NCI-H1105 (cell line): ENCODE measurements at regions not wholly inside any gene's neighbourhood (a gene's known extent, or its start where the extent isn't known, plus 50 kb on each side); places are given as distances from the start of the nearest gene placed in this dataset.

Experiments used
- DNase-seq: peaks from one replicate; lab custom pipeline; 2025; lab: John Stamatoyannopoulos, UW

DNA sequence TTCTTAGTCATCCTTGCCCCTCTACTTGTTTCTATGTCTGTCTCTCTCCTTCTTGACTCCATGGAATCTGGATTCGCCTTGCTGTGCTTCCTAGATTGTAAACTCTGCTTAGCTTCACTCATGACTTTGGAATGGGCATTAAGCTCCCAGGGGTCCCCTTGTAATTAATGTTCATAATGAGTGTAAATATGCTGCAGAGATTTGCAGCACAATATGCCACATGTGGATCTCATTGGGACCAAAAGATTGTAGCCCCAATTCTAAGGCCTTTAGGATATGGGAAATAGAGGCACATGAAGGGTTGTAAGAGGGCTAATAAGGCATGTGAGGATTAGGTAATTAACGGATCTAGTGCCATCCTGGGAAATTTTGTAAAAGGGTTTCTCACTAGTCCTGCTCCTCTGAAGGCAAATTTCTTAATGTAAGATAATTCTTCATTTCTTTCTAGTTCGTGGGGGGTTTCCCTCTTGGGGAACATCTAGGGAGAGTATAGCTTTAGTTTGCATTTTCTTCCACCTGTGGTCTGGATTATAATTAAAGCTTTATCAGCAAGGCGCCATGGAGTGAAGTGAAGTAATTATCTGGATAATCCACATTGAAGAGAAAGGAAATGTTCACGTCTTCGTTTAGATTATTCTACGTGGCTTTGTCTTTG lies 659.2 kb upstream of the PLXNA2 start:
- no peak for DNase-seq

DNA sequence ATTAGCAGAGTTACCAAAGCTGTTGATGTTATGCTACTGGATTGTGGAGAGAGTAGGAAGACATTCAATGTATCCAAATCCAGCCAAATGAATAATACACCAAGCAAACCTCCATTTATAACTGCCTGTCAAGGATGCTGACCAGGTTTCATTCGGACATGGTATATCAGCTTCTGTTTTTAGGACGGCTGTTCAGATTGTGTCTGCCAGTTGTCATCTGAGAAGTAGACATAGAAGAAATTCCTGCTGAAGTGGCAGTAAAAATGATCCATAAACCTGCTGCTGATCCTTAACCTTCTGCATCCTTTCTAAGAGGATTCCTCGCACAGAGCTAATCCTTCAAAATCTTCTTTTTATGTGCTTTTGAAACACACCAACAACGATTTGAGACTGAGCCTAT lies 663.6 kb upstream of the PLXNA2 start:
- DNase-seq = no peak

DNA sequence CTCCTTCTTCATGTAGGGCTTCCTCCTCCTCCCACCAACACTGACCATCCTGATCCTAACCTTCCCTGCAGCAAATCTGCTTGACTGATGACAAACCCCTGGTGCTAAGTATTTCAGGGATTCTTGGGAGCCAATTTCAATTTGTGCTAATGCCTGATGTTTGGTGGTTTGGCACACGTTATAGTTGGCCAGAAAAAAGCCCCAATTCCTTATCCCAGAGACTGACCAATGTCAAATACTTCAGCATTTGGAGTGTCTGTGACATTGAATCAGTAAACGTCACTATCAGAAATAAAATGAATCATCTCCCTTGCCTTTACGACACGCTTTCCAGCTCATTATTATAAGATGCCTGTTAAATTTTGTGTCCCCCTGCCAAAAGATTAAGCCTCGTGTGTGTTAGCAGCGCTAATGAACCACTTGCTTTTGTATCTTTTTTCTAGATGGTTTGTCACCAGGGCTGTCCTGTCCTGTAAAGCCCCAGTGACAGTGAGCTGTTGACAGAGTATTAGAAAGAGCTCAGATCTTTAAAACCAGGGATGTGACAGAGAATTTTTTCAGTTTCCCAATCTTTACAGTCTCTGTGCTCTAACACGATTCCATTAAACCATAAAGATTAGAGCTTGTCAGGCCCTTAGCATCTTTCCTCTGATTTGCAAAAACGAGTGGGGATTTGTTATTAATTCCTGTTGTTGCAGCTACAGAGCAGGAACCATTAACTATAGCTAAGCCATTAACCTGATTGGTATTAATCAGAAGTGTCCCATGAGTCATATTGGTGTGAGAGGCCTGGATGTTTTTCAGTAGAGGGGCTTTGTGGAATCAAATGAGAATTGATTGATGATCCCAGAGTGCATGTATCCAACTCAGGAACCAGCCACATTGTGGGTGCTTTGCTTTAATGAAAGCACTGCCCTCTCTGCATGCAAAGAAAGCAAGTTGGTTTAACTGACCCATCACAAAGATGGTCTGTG lies 665.1 kb upstream of the PLXNA2 start:
- DNase-seq = no peak

DNA sequence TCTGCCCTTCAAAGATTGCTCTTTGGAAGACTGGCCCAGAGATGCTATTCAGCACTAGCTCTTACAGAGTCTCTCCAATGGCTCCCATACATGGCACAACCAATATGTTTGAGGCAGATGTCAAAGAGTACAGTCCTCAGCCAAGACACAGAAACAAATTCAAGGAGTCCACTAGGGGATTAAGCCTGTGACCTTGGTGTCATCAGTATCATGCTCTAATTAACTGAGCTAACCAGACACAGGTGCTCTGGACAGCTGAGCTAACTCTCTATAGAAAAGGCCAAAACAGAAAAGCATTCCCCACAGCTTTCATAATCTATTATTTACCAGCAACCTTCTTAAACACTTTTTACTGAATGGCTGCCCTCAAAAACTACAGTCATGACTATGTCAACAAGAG lies 666.0 kb upstream of the PLXNA2 start:
- DNase-seq = no peak

DNA sequence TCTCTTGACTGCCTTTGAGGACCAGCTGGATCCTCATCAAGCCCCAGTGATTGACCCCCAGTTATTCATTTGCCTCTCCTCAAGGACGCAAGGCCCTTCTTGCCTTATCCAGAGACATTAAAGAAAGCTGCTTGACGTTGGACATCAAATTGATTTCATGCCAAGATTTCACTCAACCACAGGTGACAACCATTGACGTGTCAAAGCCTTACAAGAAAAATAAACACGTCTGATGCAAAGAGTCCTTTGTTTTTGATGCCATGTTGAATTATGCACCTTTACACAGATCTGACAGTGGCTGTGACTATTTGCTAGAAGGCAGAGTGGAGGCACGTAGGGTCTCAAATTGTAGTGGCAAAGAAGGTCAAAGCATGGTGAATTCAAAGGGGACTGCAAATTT lies 666.2 kb upstream of the CAMK1G start:
- DNase-seq = no peak

DNA sequence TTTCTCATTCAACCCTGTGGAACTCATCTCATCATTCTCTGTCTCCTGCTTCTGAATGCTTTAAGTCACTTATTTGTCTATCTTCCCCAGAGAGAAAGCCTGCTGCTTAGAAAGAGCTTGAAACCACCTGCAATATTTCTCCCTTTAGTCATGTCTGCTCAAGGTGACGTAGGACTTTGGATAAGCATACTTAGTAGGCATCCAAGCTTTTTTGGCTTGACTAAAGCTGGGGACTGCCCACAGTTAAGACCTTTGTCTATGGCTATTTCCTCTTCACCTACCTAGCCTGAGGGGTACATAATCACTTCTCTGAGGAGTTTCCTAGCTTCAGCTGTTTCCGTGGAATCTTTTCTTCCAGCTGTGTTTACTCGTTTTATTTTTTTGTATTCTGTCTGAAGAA lies 665.8 kb upstream of the CAMK1G start:
- no peak for DNase-seq

DNA sequence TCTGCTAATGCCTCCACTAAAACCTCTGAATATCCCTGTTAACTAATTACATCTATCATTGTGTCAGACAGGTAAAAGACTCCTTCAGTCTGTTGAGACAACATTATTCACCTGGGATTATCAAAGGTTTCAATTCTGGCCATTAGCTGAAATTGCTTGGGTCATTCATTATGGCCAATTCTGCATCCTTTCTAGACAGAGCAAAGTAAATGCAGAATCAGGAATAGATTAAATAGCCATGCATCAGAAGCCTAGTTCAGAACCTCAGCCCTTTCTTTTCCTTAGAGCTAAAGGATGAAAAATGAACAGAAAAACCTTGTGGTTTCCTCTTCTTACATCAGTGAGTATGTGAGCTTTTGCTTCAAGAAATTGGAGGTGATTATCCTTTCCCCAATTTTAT lies 665.4 kb upstream of the CAMK1G start:
- DNase-seq = no peak

DNA sequence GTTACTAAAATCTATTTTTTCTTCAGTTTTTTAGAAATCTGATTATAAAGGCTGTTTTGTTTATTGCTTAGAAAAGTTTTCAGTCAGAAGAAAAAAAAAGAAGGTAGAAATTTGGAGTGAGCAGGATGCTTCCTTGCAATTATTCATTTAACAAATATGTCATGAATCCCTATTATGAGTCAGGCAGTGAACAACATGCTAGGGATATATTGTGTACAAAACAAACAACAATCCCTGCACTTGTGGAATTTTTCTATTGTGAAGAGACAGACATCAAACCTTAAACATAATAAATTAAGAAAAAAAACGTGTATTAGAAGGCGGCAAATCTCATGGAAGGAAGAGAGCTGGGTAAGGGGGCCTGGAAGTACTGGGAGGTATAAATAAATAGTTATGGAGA lies 664.1 kb upstream of the CAMK1G start:
- DNase-seq = no peak

DNA sequence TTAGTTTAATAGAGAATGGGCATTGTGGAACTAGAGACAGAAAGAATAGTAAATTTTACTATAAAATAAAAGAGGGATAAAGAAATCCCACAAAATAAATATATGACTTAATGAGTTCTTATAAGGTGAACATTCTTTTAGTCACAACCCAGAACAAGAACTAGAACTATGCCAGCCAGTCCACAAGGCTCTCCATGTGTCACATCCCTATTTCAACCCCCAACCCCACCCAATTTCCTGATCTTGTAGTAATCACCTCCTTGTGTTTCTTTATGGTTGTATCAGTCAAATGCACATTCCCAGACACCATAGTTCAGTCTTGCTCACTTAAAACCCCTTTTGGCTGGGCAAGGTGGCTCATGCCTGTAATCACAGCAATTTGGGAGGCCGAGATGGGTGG lies 662.3 kb upstream of the CAMK1G start:
- no peak for DNase-seq

DNA sequence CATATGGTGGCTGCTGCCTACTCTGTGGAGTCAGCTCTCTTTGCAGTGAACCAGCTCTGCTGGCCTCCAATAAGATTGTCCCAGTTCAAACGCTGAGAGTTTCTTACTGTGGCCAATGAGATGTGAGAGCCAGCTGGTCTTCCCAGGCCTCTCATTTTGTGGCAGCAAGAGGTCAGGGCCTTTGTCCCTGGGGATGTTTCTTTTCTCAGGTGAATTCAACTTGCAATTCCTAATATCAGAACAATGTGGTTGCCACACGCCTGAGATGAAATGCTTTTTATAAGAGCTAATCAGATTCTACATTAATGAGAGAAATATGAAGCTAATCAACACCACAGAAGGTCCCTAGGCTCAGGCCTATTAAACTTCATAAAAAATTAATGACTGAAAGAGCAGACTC lies 660.1 kb upstream of the CAMK1G start:
- DNase-seq = no peak

DNA sequence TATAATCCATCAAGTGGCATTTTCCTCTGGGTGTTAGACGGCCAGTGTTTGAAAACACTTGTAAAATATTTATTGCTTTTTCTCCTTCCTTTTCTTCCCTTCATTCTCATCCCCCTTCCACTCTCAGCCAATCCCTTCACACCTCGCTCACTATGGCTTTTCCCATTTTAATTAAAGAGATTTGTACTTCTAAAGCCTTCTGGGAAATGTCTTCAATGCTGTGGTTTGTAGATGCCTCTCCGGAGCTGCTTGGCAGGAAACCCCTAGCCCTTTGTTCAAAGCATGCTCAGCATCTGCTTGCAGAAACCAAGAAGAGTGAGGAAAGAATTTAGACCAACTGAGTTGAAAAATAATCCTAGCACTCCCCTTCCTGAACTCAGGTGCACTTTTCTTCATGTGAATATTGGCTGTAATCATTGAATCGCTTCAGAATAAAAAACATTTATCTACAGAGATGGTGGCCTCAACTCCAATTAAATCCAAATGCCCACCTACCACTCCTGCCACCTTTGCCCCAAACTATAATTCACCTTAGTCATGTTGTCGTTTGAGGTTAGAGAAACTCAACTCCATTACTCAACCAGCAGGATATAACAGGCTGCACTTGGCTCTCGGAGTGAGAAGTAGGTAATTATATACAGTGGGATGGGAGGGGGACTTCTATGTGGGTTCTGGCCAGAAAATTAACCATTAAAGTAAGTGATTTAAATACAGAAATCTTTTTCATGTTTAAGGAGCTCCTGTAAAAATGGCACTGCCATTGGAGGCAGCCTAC lies 659.4 kb upstream of the CAMK1G start:
- no peak for DNase-seq

DNA sequence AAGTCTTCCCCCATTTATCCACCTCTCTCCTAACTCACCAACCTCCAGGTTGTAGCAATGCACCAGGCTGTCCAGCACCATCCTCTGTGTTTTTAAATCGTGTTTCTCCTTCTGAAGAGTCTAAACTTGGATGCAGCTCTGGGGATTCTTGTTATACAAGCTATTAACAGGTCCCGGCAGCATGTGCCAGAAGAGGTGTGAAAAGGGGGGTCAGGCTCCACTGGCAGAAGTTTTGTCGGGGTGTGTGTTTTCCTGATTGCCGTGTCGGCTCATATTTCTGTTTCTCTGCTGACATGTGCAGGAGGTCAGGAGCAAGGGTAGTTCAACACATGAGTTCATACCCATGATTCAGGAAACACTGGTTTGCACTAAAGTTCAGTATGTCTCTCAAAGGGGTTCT lies 658.6 kb upstream of the CAMK1G start:
- no peak for DNase-seq

DNA sequence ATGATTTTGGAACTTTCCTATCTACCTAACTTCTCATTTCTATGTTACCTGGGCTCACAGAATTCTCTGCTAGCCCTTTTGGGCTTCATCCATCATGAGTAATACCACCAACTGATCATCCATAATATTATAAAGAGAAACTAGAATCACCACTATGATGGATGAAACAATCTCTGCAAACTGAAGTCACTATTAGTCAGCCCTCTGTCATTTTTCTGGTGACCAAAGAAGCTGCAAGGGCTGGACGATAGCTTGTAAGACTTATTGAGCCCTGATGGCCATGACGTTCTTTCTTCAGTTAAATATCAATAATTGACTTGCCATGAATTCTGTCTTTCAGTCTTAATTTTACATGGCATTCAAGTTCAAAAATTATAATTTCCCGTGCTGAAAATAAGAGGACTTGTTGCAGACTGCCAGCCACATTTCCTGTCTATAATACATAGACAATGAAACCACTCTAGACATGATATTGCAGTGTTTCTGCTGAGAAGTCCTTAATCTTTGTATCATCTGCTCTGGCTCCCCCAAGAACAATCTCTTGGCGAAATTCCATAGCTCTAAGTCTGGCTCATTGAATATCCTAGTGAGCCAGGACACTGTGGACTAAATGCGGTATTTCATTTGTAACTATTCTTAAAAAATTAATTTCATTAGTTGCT lies 655.0 kb upstream of the CAMK1G start:
- no peak for DNase-seq

DNA sequence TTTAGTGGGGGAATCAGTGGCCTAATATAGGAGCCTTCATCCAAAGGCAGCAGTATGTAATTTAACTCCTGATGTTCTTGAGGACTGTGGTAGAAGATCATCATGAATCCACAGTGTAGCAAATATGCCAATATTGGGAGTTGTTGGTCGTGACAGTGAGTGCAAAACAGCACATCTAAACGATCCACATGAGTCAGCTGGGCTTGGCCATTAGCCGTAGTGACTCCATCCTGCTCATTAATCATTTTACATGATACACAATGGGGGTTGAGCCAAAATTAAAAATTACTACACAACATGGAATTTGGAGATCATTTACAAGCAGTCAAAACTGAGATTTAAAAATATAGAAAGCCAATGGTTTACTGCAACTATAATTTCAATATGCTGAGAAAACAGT lies 653.9 kb upstream of the CAMK1G start:
- no peak for DNase-seq

DNA sequence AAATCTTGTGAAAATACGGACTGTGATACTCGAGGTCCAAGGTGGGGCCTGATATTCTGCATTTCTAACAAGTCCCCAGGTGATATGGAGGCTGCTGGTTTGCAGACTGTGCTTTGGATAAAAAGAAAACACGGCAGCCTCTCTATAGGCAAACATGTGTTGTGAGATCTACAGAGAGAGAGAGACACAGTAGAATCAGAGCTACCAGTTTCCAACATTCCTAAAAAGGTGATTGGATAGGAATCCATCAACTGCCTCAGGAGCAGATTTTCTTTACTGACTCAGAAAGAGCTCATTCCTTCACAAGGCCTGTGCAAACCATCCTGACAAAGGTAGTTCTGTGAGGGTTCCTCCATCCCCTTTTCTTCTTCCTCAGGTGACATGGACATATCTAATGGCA lies 651.6 kb upstream of the CAMK1G start:
- DNase-seq = no peak

DNA sequence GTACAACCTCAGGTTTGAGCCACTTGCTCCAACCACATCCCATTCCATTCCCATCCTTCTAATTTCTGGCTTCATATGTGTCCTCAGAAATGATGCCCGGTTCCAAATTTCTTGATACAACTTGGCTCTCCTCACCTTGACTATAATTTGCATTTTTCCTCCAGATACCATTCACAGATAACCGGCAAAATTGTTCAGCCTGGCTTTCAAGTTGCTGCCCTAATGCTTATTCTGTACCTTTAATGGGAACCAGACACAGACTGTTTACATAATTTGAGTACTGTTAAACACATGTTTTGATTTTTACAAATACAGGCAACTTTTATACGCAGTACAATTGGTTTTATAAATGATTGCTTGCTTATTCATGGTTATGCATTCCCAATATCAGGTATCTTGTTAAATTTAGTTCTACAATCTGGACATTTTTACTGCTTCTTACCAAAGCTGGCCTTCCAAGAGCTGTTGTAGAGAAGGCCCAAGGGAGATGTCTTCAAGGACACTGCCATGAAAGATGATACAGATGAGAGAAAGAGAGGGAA lies 649.5 kb upstream of the CAMK1G start:
- no peak for DNase-seq

DNA sequence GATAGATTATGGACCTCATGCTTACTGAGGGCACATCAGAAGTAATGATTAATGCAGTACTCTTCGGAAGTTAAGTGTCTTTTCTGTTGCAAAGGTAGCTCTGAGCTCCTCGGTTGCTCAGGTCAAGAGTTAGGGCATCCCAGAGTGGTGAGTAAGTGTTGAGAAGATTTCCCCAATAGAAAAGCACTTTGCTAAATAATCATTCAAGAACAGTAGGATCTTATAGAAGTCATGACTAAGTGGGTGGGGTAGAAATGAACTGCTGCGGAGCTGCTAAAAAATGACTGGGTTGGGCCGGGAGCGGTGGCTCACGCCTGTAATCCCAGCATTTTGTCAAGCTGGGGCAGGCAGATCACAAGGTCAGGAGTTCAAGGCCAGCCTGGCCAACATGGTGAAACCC lies 648.6 kb upstream of the CAMK1G start:
- DNase-seq = no peak

DNA sequence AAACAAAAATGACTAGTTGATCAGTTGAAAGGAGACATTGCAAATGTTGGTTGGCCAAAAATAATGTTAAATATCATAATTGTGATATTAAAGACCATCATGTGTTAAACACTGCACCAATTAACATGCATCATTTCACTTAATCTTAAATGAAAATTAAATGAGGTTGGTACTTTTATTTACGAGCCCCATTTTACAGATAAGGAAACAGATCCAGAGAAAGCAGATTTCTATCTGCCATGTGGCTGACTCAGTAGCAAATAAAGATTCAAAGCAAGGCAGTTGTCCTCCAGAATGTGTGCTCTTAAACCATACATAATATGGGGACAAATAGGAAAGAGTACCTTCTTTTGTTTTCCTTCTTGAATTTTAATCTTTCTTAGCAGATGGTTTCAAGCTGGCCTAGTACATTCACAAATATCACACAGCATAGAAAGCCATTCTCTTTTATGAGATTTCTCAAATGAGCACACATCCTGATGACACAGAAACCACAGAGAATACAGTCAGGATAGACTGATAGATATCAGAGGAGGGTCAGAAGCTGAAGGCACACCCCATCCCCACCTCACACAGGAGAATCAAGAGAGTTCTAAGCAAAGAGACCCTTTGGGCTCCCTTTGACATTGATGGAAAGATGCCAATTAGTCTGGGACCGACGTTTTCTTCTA lies 647.9 kb upstream of the CAMK1G start:
- DNase-seq = no peak

DNA sequence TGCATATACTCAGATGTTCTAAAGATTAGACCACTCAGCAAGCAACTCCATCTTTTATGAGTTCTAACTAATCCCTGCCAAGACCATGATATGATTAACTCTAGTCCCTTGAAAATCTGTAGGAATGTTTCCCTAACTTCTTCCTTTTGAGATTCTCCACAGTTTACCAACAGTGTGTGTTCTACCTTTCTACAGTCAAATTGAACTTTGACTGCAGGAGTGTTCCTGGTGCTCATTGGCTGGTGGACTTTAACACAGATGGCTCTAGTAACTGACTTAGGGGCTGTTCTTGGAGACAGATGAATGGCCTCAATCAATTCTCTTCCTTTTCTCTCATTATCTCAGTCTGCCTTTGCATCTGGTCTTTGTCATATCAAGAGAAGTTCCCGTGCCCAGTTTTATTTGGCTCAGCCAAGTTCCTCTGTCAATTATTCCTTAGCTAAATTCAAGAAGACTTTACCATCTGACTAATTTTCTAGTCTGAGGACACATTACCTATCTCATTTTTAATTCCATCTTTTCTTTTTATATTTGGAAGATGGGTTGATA lies 643.9 kb upstream of the CAMK1G start:
- DNase-seq = no peak

DNA sequence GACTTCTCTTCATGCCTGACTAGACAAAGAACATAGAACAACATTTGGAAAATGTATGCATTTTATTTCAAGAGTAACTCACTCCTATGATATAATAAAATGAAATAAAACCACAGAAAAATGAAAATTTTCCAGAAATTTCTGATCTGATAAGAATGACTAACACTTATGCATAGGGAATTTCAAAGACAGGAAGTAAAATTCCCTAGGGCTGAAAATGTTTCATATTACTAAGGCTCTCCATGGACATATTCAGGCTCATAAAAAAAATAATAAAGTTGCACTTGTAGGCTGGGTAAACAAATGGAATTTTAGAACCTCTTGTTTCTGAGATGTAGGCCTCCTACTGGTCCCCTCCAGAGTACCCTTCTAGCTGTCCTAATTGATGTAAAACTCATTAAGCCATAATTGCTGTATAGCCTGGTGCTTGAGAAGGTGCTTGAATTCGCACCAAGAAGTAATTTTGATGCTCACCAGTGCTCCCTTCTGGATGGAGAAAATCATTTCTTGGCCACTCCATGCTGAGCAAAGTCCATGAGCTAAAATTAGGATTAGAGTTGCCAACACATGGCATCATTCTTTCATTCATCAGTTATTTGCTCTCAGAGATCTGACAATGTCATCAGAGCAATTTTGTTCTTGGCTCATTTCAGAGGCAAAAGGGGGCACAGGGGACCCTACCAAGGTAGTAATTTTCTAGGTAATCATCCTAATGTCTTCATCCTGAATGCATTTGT lies 641.0 kb upstream of the CAMK1G start:
- peak; percentile 46 for DNase-seq
